PC-9 (cell line): ENCODE measurements at regions not wholly inside any gene's neighbourhood (a gene's known extent, or its start where the extent isn't known, plus 50 kb on each side); places are given as distances from the start of the nearest gene placed in this dataset.

Source experiments
- CTCF ChIP-seq: fragments of 200-600 bp; sonication (generic); conservative IDR thresholded peaks from 2 replicates; pipeline ENCODE4 v1.6.1; 2017; ENCODE audit warnings: mixed run types, antibody characterized with exemption, mild to moderate bottlenecking, moderate library complexity
- EZH2 ChIP-seq: fragments of 200-600 bp; sonication (generic); IDR thresholded peaks from 2 replicates; pipeline ENCODE4 v1.8.0; 2017; ENCODE audit warnings: antibody characterized with exemption, low read depth

- TF ChIP-seq CTCF: no peak
- no peak for TF ChIP-seq EZH2
These were observed 953.6 kb downstream of the TBC1D22A start for GRCh38 chr22:47715866-47716578.
